Stimulated activated CD4-positive, alpha-beta T cell treated with anti-CD3 and anti-CD28 coated beads, Interleukin-2, amount 100 ng/mL, for 4 hours (primary cell): ENCODE measurements at regions not wholly inside any gene's neighbourhood (a gene's known extent, or its start where the extent isn't known, plus 50 kb on each side); places are given as distances from the start of the nearest gene placed in this dataset.
"Not testable (repeated sequence)": the region's sequence is repeated elsewhere in the genome, so short reads cannot be mapped to it uniquely, and the experiment has no call there.

ENCODE experiments used
- DNase-seq: peaks from one replicate; pipeline ENCODE4 v3.0.0-alpha.2; 2020; ENCODE audit warnings: low read depth

DNA sequence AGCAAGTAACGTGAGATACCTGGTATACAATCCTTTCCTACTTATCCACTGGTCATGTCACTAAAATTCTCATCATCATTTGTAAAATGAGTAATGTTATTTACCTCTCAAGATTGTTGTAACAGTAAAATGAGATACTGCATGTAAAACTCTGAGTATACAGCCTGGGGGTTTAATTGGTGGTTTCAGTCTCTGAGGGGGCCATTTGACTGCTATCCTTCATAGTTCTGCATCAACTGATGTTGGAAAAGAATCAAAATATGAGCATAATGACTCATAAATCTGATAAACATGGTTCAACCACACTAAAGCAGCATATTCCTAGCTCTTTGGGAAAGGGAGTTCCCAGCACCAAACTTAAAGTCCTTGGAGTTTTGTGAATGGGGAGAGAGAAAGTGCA, 181.0 kb upstream of the GHR start:
- DNase-seq, result no peak

DNA sequence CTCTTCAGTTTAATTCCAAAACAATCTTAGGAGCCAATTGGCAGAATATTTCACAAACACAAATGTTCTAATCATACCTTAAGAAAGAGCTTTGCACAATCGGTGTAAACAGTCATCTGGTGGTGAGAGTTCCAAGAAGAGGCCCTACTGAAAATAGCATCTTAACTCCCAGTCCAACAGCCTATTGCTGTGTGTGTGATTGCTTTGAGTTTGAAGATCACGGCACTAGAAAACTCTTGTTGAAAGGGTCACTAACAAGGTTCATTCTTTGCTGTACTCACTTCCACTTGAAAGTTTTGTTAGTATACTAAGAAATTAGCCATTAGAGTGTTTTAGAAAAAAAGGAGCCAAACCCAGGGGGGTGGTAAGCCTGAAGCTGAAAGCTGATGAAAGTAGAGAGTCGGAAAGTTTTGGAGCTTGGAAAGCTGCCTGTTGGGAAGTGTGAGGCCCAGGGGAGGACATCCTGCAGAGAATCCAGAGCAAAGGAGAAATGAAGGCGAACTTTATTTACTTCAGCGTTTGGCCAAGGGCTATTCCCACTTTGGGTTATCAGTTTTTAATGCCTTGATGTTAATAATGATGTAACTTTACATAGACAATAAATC, 180.3 kb upstream of the GHR start:
- DNase-seq, result no peak

DNA sequence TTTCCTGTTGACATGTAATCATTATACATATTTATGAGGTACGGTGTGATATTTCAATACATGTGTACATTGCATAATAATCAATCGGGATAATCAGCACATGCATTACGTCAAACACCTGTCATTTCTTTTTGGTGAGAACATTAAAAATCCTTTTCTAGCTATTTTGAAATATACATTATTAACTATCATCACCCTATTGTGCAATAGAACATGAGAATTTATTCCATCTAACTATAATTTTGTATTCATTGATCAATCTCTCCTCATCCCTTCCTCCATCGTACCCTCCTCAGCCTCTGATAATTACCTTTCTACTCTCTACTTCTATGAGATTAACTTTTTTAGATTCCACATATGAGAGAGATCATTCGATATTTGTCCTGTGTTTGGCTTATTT, 170.9 kb upstream of the GHR start:
- DNase-seq, result no peak

DNA sequence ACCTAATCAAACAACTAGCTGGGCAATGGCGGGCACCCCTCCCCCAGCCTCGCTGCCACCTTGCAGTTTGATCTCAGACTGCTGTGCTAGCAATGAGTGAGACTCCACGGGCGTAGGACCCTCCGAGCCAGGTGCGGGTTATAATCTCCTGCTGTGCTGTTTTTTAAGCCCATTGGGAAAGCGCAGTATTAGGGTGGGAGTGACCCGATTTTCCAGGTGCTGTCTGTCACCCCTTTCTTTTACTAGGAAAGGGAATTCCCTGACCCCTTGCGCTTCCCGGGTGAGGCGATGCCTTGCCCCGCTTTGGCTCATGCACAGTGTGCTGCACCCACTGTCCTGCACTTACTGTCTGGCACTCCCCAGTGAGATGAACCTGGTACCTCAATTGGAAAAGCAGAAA, 163.3 kb upstream of the GHR start:
- DNase-seq, result not testable (repeated sequence)

DNA sequence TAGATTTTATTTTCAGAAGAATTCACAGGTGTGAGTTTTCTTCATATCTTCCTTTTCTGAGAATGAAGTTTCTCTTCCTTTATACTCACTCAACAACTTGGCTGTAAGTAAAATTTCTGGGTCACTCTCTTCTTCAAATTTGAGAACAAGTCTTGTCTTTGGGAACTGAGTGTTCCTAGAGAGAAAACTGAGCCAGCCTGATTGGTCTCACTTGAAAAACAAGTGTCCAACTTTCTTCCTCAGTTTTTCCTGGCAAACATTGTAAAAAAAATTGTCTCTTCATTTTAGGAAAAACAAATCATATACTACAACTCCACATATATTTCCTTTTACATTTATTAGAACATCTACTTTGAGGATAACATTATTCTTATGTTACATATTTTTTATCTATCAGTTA, 156.1 kb upstream of the GHR start:
- DNase-seq, result no peak

DNA sequence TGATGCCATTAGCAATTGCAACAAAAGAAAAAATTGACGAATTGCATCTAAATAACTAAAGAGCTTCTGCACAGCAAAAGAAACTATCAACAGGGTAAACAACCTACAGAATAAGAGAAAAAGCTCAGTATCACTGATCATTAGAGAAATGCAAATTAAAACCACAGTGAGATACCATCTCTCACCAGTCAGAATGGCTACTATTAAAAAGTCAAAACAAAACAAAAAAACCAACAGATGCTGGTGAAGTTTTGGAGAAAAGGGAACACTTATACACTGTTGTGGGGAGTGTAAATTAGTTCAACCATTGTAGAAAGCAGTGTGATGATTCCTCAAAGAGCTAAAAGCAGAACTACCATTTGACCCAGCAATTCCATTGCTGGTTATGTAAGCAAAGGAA, 155.1 kb upstream of the GHR start:
- DNase-seq, result not testable (repeated sequence)

DNA sequence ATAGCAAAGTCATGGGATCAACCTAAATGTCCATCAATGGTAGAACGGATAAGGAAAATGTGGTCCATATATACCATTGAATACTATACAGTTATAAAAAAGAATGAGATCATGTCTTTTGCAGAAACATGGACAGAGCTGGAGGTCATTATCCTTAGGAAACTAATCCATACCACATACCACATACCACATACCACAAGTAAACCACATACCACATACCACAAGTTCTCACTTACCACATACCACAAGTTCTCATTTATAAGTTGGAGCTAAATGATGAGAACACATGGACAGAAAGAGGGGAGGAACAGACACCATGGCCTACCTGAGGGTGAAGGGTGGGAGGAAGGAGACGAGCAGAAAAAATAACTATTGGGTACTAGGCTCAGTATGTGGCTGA, 154.6 kb upstream of the GHR start:
- DNase-seq, result no peak

DNA sequence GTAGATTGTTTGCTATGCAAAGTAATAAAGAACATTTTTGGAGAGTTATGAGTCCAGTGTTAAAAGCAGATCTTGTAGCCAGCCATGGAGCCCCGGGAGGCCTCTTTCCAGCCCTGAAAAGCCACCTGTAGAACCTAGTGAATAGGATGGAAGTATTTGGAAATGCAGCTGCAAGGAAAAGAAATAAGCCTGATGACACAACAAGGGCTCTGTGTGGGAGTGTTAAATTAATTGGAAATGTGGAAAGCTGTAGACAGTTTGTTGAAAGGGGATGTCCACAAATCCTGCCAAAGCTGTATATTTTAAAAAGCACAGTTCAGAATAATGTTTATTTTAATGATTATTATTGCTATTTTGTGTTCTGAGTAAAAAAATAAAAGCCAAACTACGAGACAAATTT, 152.5 kb upstream of the GHR start:
- no peak for DNase-seq

DNA sequence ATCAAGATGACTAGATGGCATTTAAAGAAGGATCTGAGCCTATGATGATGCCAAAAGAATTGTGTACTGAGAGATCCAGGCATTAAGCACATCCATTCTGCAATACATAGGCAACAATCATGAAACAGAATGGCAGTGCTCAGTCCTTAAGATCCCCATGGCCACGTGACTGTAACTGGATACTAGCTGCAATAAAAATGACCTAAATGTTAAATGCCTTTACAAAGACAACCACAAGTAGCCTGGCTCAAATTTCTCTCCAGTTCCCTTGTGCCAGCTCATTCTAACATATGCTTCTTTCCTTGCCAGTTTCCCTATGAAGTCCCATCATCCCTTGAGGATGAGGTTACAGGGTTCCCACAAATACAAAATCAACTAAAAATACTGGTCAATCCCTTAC, 148.3 kb upstream of the GHR start:
- DNase-seq, result no peak

DNA sequence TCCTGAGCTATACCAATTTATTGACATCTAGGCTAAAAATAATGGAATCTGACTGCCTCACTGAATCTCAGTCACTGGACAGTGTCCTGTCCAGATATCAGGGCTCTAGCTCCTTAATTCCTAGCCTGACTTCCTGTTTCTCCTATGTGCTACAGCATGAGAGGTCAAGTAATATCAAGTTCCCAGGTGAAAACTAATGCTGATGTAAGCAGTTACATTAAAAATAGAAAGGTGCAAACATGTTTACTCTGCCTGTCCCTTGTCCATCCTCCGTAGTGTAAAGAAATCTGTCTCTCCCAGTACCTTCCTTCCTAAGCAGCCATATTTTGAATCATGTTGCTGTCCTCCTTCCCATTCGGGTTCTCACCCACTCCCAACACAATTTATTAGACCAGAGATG, 145.9 kb upstream of the GHR start:
- no peak for DNase-seq

DNA sequence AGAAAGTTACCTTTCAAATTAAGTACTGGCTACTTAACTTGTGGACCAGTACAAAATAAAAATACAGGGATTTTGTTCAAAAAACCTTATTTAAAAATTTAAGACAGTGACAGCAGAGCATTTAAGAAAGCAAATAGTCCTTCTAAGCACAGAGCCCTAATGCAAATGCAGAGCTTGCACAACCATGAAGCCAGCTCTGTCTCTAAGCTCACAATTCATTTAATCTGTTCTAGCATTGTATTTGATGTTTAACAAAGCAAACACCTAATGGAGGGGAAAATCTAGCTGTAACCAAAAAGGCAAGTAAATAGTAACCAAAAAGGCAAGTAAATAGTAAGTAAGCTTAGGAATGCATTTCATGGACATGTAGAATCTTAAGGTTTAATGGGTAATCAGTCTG, 138.7 kb upstream of the GHR start:
- DNase-seq, result no peak

DNA sequence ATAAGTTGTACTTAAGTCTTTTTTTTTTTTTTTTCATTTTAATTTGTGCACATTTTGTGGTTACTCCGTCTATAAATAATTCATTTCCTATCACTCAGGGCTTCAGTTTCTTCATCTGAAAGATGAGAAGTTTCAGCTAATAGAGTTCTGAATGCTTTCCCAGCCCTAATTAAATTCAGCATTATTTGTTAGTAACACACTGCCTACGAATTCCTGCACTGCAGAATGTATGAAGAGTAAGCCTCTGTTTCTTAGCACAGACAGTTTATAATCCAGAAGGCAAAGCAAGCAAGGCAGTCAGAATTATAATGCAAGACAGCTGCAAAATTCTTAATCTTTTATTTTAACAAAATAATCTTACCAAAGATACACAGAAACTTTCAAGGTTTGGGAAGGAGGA, 138.0 kb upstream of the GHR start:
- no peak for DNase-seq

DNA sequence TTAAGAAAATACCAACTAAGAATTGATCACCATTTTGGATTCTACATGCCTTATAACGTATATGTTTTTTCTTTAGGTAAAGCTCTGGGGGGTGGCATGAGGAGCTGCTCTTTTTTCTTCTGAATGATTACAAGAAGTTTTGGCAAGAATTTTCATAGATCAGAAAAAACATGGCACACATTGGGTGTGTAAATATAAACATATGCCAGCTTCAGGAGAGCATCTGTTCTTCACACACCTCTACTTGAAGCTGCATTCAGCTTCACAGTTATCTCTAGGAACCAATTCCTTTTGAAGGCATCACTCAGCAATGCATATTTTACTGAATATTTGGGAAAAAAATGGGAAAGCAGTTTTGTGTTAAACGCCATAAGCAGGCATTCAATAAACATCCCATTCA, 122.7 kb upstream of the GHR start:
- DNase-seq, result no peak

DNA sequence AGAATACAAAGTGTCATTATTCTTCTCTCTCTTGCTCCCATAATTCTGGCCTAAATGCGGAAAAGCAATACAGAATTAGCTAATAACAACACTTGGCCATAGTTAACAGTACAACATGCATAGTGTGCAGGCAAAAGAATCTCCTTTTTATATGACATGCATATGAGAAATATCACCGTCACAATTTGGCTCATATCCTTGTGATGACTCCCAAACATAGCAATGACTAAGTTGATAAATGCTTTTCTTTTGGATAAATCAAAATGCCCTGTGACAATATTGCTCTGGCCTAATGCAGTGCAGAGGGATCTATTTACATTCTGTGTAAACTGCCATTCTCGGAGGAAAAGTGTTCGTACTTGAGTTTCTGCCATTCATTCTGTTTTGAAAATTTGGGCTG, 121.9 kb upstream of the GHR start:
- no peak for DNase-seq

DNA sequence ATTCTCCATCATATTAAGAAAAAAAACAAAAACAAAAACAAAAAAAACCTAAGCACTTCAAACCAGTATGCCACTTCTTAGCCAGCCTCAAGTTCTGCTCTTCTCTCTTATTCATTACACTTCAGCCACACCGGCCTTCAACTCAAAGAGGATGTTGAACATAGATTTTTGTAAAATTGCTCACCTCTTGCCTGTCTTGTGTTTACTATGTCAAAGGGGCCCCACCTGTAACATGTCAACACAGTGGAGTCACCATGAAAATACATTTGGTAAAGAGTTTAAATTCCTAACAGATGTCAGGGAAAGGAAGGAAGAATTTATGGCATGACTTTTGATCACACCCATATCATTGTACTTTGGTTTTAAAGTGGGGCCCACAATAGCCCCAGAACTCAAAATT, 121.1 kb upstream of the GHR start:
- no peak for DNase-seq

DNA sequence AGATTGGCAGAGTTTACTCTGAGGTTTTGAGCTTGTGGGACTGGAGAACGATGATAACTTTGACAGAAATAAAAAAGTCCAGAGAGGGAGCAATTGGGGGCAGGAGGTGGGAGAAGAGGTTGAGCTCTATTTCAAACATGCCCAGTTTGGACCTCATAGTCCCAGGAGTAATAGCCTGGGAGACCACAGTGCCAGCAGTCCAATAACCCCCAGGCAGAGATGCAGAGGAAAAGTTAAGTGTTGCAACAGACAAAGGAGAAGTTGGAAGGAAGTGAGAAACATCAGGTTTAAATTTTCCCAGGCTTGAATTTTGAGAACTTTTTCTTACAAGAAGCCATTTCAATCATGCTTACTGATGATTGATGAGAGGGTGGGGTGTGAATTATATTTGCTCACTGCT, 117.0 kb upstream of the GHR start:
- DNase-seq, result no peak

DNA sequence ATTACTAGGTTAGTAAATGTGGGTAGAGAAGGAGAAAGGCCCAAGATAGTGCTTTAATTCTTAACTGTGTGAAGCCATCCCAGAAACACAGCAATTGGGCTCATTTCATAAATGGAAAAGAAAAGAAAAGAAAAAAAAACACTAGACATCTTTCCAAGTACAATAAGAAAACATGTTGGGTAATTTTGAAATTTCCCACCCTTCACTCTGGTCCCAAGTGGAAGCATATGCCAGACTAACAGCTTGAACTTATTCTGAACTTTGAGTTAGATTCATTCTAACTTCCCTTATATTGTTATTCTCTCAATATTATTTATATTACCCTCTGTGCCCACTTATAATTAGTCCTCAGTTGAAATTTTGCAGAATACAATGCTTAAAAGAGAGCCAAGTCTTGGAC, 113.4 kb upstream of the GHR start:
- DNase-seq, result no peak

DNA sequence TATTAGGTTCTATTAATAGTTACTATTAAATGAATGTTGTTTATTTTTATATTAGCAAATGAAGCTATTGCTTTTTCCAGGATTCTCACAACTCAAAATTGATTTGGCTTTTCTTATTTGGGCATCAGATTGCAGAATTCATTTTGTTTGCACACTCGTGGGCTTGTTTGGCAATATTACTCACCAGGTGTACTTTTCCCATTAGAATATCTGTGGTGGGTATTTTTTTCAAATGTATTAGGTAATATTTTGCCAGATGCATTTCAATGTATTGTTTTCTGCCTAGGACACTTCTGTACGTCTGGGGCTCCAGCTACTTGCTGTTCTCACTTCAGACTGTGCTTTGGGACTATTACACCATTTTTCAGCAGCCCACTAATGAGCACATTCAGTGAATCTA, 108.0 kb upstream of the GHR start:
- DNase-seq, result no peak

DNA sequence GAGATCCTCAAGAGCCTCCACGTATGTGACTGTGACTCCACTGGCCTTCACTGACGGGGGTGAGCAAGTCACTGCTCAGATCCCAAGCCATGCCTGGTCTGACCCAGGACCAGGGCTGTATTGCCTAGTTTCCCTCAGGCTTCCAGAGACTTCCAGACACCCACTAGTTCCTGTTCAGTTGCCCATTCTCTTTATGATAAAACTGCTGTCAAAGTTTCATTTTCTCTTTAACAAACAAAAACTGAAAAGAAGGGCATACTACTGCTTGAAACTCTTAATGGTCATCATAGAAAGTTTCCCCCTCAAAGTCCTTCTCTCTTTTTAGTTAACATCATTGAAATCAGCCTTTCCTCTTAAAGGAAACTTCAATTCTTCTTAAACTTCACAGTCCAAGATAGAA, 105.7 kb upstream of the GHR start:
- no peak for DNase-seq

DNA sequence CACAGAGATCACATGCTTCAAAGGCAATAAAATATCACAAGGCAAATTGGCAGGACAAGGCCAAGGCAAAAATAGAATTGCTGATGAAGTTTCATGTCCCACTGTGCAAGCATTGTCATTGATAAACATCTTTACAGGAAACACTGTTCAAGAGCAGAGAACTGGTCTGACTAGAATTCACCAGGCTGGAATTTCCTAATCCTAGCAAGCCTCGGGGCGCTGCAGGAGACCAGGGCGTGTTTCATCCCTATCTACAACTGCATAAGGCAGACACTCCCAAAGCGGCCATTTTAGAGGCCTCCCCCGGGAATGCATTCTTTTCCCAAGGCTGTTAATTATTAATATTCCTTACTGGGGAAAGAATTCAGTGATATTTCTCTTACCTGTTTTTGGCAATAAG, 103.7 kb upstream of the GHR start:
- DNase-seq, result not testable (repeated sequence)

DNA sequence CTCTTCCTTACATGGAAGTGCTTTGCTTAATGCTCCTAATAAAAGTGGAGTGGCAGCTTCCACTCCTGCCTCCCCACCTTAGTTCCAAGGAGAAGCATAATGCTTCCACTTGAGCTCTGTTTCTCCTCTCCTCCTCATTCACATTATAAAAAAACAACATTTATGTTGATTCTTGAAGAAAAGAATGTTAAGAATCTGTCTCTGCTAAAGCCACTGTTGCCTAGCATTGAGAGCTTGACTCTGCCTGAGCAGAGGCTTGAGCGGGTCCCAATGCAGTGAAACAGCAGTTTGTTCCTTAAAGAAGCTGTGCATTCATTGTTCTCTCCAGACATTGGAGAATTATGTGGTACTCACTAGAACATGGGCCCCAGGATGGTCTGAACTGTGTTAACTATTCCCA, 101.5 kb upstream of the GHR start:
- DNase-seq, result no peak

DNA sequence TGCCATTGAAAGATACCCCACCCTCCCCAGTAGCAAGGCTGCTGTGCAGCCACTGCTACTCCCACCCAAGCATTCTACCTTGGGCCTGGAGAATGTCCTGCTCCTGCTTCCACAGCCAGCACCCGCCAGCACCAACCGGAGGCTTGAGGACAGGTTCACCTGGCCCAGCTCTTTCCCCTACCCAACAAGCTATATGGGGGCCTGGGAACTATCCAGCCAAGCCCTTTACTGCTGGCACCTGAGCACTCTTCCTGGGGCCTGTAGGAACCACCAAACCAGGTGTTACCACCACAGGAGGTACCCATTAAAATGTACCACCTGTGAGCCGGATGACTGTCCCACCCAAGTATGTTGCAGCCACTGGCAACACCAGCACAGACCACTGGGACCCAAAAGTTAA, 86.1 kb upstream of the GHR start:
- DNase-seq, result no peak

DNA sequence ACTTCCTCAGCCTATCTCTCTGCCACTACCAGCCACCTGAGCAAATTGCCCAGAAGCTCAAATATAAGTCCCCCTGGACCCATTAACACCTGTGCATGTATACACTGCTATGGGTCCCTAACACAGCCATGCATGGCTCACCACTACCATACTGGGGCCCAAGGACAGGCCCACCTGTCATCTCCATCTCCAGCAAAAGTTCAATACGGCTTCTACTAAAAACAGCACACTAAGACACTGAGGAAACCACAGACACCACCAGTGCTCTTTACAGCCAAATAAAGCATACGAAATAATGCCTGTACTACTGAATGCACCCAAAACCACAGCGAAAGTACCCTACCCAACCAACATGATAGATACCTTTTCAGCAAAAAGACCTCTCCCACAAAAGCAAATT, 85.6 kb upstream of the GHR start:
- no peak for DNase-seq

DNA sequence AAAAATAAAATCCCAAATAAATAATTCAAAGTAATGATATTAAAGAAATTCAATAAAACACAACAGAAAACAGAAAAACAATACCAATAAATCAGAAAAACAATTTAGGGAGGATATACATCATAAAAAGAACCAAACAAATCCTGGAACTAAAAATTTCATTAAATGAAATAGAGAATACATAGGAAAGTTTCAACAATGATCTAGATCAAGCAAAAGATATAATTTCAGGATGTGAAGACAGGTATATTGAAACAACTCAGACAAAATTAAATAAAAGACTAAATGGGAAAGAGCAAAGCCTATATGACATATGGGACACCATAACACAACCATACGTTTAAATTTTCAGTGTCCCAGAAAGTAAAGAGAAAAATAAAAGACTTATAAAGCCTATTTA, 85.1 kb upstream of the GHR start:
- no peak for DNase-seq

DNA sequence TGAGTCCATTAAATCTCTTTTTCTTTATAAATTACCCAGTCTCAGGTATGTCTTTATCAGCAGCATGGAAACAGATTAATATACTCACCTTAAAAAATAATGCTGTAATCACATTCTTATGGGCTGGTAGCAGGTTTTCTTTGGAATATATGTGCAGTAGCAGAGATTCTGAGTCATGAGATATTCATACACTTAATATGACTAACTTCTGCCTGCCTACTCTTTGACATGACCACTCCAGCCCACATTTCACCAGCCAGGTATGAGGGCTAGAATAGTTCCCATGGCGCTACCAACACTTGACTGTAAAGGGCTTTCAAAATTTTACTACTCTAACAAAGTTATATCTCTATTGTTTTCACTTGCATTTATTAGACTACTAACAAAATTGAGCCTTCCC, 74.1 kb upstream of the GHR start:
- DNase-seq, result no peak
